Activated T-helper 2 cell treated with anti-CD3 and anti-CD28 coated beads, Interferon-gamma antibody, Interleukin-2, Interleukin-4, amounts not matched to agents 10 μg/mL and 5 μg/mL and 100 μg/mL, durations not matched to agents 14 hours and 24 hours and 36 hours (primary cell): ENCODE measurements at regions not wholly inside any gene's neighbourhood (a gene's known extent, or its start where the extent isn't known, plus 50 kb on each side); places are given as distances from the start of the nearest gene placed in this dataset.

ENCODE experiments used
- DNase-seq: peaks from one replicate; pipeline ENCODE4 v3.0.0; 2021; ENCODE audit warnings: low spot score
- H3K27ac Mint-ChIP-seq: one replicate; pipeline ENCODE4 v1.8.0; 2021; ENCODE audit warnings: mixed read lengths
- H3K27me3 Mint-ChIP-seq: one replicate; pipeline ENCODE4 v1.8.0; 2021; ENCODE audit warnings: low read depth, mixed read lengths
- H3K36me3 Mint-ChIP-seq: one replicate; pipeline ENCODE4 v1.8.0; 2021; ENCODE audit warnings: low read depth, mixed read lengths
- H3K4me1 Mint-ChIP-seq: one replicate; pipeline ENCODE4 v1.8.0; 2021; ENCODE audit warnings: low read depth, mixed read lengths
- H3K4me3 Mint-ChIP-seq: one replicate; pipeline ENCODE4 v1.8.0; 2021; ENCODE audit warnings: low read depth, mild to moderate bottlenecking, moderate library complexity, mixed read lengths
- H3K9me3 Mint-ChIP-seq: one replicate; pipeline ENCODE4 v1.8.0; 2021; ENCODE audit warnings: mixed read lengths
- intact Hi-C: fragments of 100-400 bp; cut with micrococcal nuclease; formaldehyde crosslinking; loops from one replicate; pipeline ENCODE4 v1.15.1; 2023

- intact Hi-C loops = no loop called here
- no peaks in the 10 kb centered on the region for H3K36me3 Mint-ChIP-seq
- no peaks in the 10 kb centered on the region for H3K4me1 Mint-ChIP-seq
- no peaks in the 10 kb centered on the region for H3K27me3 Mint-ChIP-seq
- no peak overlapping the region for H3K4me3 Mint-ChIP-seq
- no peak overlapping the region for H3K27ac Mint-ChIP-seq
- DNase-seq = no peak
- peaks cover 48% of the 10 kb centered on the region for H3K9me3 Mint-ChIP-seq
Observed at GRCh38 chr2:51612387-51612786, 580.5 kb upstream of the NRXN1 start.

GRCh38 chr2:51601706-51602105 is 569.8 kb upstream of the NRXN1 start:
- Mint-ChIP-seq H3K4me1 (no peaks in the 10 kb centered on the region), H3K9me3 (peaks cover 70% of the 10 kb centered on the region), H3K27me3 (no peaks in the 10 kb centered on the region), H3K4me3 (no peak overlapping the region), H3K27ac (no peak overlapping the region), H3K36me3 (no peaks in the 10 kb centered on the region)
- intact Hi-C loops = no loop called here
- no peak for DNase-seq

- DNase-seq = no peak
- Mint-ChIP-seq H3K9me3 (peaks cover 56% of the 10 kb centered on the region), H3K27ac (no peak overlapping the region), H3K4me1 (no peaks in the 10 kb centered on the region), H3K27me3 (no peaks in the 10 kb centered on the region), H3K36me3 (no peaks in the 10 kb centered on the region), H3K4me3 (no peak overlapping the region)
- intact Hi-C loops = no loop called here
Observed at GRCh38 chr2:51597086-51597485, 565.2 kb upstream of the NRXN1 start.

GRCh38 chr2:51595836-51596235 is 563.9 kb upstream of the NRXN1 start:
- H3K27ac Mint-ChIP-seq = no peak overlapping the region
- no peaks in the 10 kb centered on the region for H3K36me3 Mint-ChIP-seq
- peaks cover 54% of the 10 kb centered on the region for H3K9me3 Mint-ChIP-seq
- H3K4me3 Mint-ChIP-seq = no peak overlapping the region
- no peak for DNase-seq
- intact Hi-C loops = no loop called here
- H3K27me3 Mint-ChIP-seq = no peaks in the 10 kb centered on the region
- no peaks in the 10 kb centered on the region for H3K4me1 Mint-ChIP-seq

- Mint-ChIP-seq H3K27ac (no peak overlapping the region), H3K4me3 (no peak overlapping the region), H3K4me1 (no peaks in the 10 kb centered on the region), H3K36me3 (no peaks in the 10 kb centered on the region), H3K27me3 (no peaks in the 10 kb centered on the region), H3K9me3 (peaks cover 25% of the 10 kb centered on the region)
- intact Hi-C loops = no loop called here
- DNase-seq = no peak
Observed at GRCh38 chr2:51581636-51582267, 549.8 kb upstream of the NRXN1 start.

DNA sequence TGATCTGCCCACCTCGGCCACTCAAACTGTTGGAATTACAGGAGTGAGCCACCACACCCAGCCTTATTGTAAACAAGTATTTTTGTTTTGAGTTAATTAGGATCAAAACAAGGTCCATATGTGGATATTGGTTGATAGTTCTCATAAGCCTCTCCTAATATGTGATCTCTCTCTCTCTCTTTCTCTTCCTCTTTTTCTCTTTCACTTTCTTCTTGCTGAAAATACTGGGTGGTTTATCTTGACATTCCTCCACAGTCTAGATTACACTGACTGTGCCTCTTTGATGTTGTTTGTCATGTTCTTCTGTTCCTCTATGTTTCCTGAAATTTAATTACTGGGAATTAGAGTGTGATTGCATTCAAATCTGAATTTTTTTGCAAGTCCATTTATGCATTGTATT is 547.5 kb upstream of the NRXN1 start:
- DNase-seq = no peak
- intact Hi-C loops = no loop called here
- Mint-ChIP-seq H3K4me3 (no peak overlapping the region), H3K36me3 (no peaks in the 10 kb centered on the region), H3K4me1 (no peaks in the 10 kb centered on the region), H3K27ac (no peak overlapping the region), H3K9me3 (peaks cover 30% of the 10 kb centered on the region), H3K27me3 (no peaks in the 10 kb centered on the region)

GRCh38 chr2:51575181-51575580 is 543.2 kb upstream of the NRXN1 start:
- Mint-ChIP-seq H3K4me3 (no peak overlapping the region), H3K27ac (no peak overlapping the region), H3K9me3 (peaks cover 30% of the 10 kb centered on the region), H3K27me3 (no peaks in the 10 kb centered on the region), H3K4me1 (no peaks in the 10 kb centered on the region), H3K36me3 (no peaks in the 10 kb centered on the region)
- intact Hi-C loops = no loop called here
- DNase-seq = no peak

DNA sequence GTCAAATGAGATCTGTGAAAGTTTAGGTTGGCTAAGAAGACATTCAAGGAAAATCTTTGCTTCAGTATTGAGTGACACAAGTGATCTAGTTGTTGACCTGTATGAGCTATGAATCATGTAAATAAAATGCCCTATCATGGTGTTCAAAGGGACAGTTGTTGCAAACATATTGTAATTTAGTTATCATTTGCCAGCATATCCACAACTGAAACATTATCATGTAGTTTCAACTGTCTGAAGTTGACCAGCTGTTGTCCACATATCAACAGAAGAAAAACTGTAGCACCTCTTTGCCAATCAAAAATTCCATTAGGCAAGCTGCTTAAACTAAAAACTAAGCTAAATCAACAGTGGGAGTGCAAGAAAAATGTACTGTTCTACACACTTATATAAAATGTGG is 527.1 kb upstream of the NRXN1 start:
- Mint-ChIP-seq H3K27ac (no peak overlapping the region), H3K36me3 (no peaks in the 10 kb centered on the region), H3K27me3 (no peaks in the 10 kb centered on the region), H3K4me3 (no peak overlapping the region), H3K9me3 (peaks cover 24% of the 10 kb centered on the region), H3K4me1 (no peaks in the 10 kb centered on the region)
- intact Hi-C loops = no loop called here
- DNase-seq = no peak

DNA sequence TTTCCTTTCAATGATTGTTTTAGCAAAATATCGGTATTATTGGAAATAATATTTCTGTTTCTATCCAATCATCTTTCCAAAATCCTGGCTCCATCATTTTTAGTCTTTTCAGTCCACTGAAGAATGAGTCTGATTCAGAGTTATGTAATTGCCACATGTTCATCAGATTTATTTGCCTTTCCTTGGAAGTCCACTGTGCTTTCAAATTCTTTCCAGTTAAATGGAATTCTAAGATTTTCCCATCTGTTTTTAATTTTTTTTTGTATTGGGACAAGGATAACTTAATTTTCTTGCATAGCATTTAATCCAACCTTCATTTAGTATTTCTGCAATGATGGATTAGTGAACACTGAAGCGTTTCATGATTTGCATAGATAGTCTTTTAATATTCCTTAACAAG is 521.5 kb upstream of the NRXN1 start:
- intact Hi-C loops = no loop called here
- Mint-ChIP-seq H3K27ac (no peak overlapping the region), H3K9me3 (peaks cover 30% of the 10 kb centered on the region), H3K4me1 (no peaks in the 10 kb centered on the region), H3K4me3 (no peak overlapping the region), H3K36me3 (no peaks in the 10 kb centered on the region), H3K27me3 (no peaks in the 10 kb centered on the region)
- DNase-seq = no peak

GRCh38 chr2:51535763-51536162 is 503.8 kb upstream of the NRXN1 start:
- Mint-ChIP-seq H3K27ac (no peak overlapping the region), H3K27me3 (no peaks in the 10 kb centered on the region), H3K36me3 (no peaks in the 10 kb centered on the region), H3K9me3 (peaks cover 44% of the 10 kb centered on the region), H3K4me3 (no peak overlapping the region), H3K4me1 (no peaks in the 10 kb centered on the region)
- intact Hi-C loops = no loop called here
- DNase-seq = no peak

DNA sequence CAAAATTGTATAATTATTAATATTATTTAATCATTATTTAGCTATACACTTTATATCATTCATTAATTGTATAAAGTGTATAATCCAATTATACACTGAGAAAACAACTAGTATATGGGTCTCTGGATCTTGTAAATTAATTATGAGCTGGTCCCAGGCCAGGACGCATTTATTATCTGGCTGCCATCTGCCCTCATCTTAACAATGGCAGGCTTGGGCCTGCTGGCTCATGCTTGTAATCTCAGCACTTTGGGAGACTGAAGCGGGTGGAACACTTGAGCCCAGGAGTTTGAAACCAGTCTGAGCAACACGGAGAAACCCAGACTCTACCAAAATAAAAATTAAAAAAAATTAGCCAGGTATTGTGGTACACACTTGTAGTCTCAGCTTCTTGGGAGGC is 502.2 kb upstream of the NRXN1 start:
- H3K27ac Mint-ChIP-seq = no peak overlapping the region
- H3K4me1 Mint-ChIP-seq = no peaks in the 10 kb centered on the region
- H3K36me3 Mint-ChIP-seq = no peaks in the 10 kb centered on the region
- DNase-seq = no peak
- no peaks in the 10 kb centered on the region for H3K27me3 Mint-ChIP-seq
- intact Hi-C loops = no loop called here
- H3K9me3 Mint-ChIP-seq = peaks cover 46% of the 10 kb centered on the region
- H3K4me3 Mint-ChIP-seq = no peak overlapping the region

- Mint-ChIP-seq H3K27me3 (no peaks in the 10 kb centered on the region), H3K4me3 (no peak overlapping the region), H3K4me1 (no peaks in the 10 kb centered on the region), H3K36me3 (no peaks in the 10 kb centered on the region), H3K27ac (no peak overlapping the region), H3K9me3 (peaks cover 37% of the 10 kb centered on the region)
- intact Hi-C loops = no loop called here
- DNase-seq = no peak
Observed at GRCh38 chr2:51528156-51528555, 496.2 kb upstream of the NRXN1 start.

GRCh38 chr2:51526766-51527165 is 494.8 kb upstream of the NRXN1 start:
- peaks cover 32% of the 10 kb centered on the region for H3K9me3 Mint-ChIP-seq
- H3K36me3 Mint-ChIP-seq = no peaks in the 10 kb centered on the region
- no peaks in the 10 kb centered on the region for H3K4me1 Mint-ChIP-seq
- DNase-seq = no peak
- intact Hi-C loops = no loop called here
- H3K27ac Mint-ChIP-seq = no peak overlapping the region
- no peak overlapping the region for H3K4me3 Mint-ChIP-seq
- H3K27me3 Mint-ChIP-seq = no peaks in the 10 kb centered on the region

GRCh38 chr2:51516667-51517066 is 484.7 kb upstream of the NRXN1 start:
- H3K4me1 Mint-ChIP-seq = no peaks in the 10 kb centered on the region
- no peaks in the 10 kb centered on the region for H3K27me3 Mint-ChIP-seq

More at GRCh38 chr2:51516667-51517066, 484.7 kb upstream of the NRXN1 start:
- DNase-seq = no peak
- H3K4me3 Mint-ChIP-seq = no peak overlapping the region
- H3K27ac Mint-ChIP-seq = no peak overlapping the region
- intact Hi-C loops = no loop called here
- H3K9me3 Mint-ChIP-seq = peaks cover 21% of the 10 kb centered on the region
- no peaks in the 10 kb centered on the region for H3K36me3 Mint-ChIP-seq
